ENCODE measurements at regions not wholly inside any gene's neighbourhood (a gene's known extent, or its start where the extent isn't known, plus 50 kb on each side); places are given as distances from the start of the nearest gene placed in this dataset.

- Histone ChIP-seq H3K4me3 (no peak overlapping the region), H3K9me3 (replicated peaks; ENCODE audit: control insufficient read depth, insufficient read depth, low read length) (no peaks in the 10 kb centered on the region), H3K9ac (ENCODE audit: control insufficient read depth, insufficient read depth, low read length) (no peak overlapping the region), H3K27ac (ENCODE audit: control insufficient read depth, insufficient read depth) (no peak overlapping the region), H3K27me3 (replicated peaks in 1 of 2; ENCODE audit: control insufficient read depth in 2 of 2, insufficient read depth in 2 of 2, low read length in 1 of 2) (no peaks in the 10 kb centered on the region), H4K20me1 (ENCODE audit: control insufficient read depth, insufficient read depth) (no peaks in the 10 kb centered on the region), H3K4me1 (ENCODE audit: control insufficient read depth, insufficient read depth, low read length) (no peaks in the 10 kb centered on the region), H2AFZ (ENCODE audit: control insufficient read depth, low read depth, low read length) (no peak overlapping the region), H3K4me2 (ENCODE audit: control insufficient read depth, insufficient read depth) (no peak overlapping the region), H3K79me2 (ENCODE audit: control insufficient read depth, insufficient read depth, low read length) (no peaks in the 10 kb centered on the region), H3K36me3 (ENCODE audit: control insufficient read depth in 2 of 2, insufficient read depth in 2 of 2, low read length in 1 of 2) (no peaks in the 10 kb centered on the region)
- ChIA-PET CTCF (no interaction called here), RAD21 (ENCODE audit: unreplicated experiment) (no interaction called here), POLR2A (no interaction called here), SMC1A (ENCODE audit: uncharacterized antibody, unreplicated experiment) (no interaction called here)
- FAIRE-seq, result no peak
- intact Hi-C loops (cut with micrococcal nuclease; ENCODE audit: unreplicated experiment), result no loop called here
- DNase-seq (ENCODE audit: low read depth, low spot score), result no peak
- no TSS peak for BruUV-seq (replicated peaks)
- TF ChIP-seq FOS (IDR thresholded peaks at IDR 0.05; ENCODE audit: borderline replicate concordance, extremely low read depth, insufficient read length) (no peak), CBFB (IDR thresholded peaks at IDR 0.05; ENCODE audit: low read depth) (no peak), ATF7 (IDR thresholded peaks at IDR 0.05; ENCODE audit: low read depth) (no peak), SMAD5 (IDR thresholded peaks at IDR 0.05; ENCODE audit: low read depth) (no peak), TCF3 (IDR thresholded peaks at IDR 0.05; ENCODE audit: borderline replicate concordance, insufficient read depth, low read depth, low read length) (no peak), CHD4 (IDR thresholded peaks at IDR 0.05) (no peak), ZNF274 (IDR thresholded peaks at IDR 0.05; ENCODE audit: insufficient read depth, insufficient read length) (no peak), DPF2 (IDR thresholded peaks at IDR 0.05) (no peak)
- TF ChIP-seq, protein P1, sequence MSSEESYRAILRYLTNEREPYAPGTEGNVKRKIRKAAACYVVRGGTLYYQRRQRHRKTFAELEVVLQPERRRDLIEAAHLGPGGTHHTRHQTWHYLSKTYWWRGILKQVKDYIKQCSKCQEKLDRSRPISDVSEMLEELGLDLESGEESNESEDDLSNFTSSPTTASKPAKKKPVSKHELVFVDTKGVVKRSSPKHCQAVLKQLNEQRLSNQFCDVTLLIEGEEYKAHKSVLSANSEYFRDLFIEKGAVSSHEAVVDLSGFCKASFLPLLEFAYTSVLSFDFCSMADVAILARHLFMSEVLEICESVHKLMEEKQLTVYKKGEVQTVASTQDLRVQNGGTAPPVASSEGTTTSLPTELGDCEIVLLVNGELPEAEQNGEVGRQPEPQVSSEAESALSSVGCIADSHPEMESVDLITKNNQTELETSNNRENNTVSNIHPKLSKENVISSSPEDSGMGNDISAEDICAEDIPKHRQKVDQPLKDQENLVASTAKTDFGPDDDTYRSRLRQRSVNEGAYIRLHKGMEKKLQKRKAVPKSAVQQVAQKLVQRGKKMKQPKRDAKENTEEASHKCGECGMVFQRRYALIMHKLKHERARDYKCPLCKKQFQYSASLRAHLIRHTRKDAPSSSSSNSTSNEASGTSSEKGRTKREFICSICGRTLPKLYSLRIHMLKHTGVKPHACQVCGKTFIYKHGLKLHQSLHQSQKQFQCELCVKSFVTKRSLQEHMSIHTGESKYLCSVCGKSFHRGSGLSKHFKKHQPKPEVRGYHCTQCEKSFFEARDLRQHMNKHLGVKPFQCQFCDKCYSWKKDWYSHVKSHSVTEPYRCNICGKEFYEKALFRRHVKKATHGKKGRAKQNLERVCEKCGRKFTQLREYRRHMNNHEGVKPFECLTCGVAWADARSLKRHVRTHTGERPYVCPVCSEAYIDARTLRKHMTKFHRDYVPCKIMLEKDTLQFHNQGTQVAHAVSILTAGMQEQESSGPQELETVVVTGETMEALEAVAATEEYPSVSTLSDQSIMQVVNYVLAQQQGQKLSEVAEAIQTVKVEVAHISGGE (CRISPR knock-in tag; IDR thresholded peaks at IDR 0.05), result no peak
- in situ Hi-C loops (cut with MboI), result no loop called here
- ATAC-seq, result no peak
- 5% methylated on average over 4 of the region's 4 CpGs for WGBS (ENCODE audit: insufficient coverage, insufficient replicate concordance, low lambda C conversion rate, missing lambda C conversion rate)
Measured at GRCh38 chrX:68895341-68895755, 66.5 kb downstream of the EFNB1 start.

Measured in GM12878 (cell line).